CMK (cell line): ENCODE measurements at regions not wholly inside any gene's neighbourhood (a gene's known extent, or its start where the extent isn't known, plus 50 kb on each side); places are given as distances from the start of the nearest gene placed in this dataset.
"Not testable (repeated sequence)": the region's sequence is repeated elsewhere in the genome, so short reads cannot be mapped to it uniquely, and the experiment has no call there.

Experiments used
- DNase-seq: peaks from one replicate; pipeline ENCODE4 v3.0.0-alpha.2; 2010; ENCODE audit warnings: low read depth

- no peak for DNase-seq
Observed at GRCh38 chr15:56808160-56808559, 74.9 kb upstream of the ZNF280D start.

DNA sequence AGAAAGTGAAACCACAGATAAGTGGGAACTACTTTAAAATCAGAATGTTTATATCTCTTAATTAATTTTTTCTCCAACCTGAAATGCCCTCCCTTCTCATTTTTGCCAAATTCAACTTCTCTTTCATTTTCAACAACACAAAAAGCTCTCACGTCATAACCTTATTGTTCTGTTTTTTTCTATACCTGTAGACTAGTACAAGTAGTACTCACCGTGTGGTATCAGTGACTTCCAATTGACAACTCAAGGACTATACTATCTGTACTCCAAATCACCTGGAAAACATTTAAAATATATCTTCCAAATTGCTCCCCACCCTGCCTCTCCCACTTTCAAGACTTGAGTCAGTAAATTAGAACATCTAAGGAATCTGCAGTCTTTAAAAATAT lies 72.8 kb upstream of the ZNF280D start:
- no peak for DNase-seq

- no peak for DNase-seq
Observed at GRCh38 chr15:56805466-56806147, 72.3 kb upstream of the ZNF280D start.

DNA sequence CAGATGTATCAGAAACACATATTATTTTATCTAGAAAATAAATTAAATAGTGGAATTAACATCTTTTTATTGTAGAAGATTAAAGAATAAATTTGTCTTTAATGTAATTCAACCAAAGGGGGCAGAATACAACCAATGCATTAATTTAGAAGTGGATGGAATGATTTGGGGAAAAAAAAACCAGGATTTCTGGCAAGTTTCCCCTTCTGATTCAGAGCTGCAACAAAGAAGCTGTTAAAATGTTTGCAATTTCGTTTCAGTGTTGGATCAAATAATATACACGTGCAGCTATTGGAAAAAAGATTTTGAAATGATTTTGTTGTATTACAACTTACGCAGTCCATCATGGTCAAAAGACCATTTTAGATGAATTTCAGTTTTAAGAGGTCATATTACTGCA lies 71.6 kb upstream of the ZNF280D start:
- DNase-seq = no peak

GRCh38 chr15:56804279-56804678 lies 71.0 kb upstream of the ZNF280D start:
- no peak for DNase-seq

DNA sequence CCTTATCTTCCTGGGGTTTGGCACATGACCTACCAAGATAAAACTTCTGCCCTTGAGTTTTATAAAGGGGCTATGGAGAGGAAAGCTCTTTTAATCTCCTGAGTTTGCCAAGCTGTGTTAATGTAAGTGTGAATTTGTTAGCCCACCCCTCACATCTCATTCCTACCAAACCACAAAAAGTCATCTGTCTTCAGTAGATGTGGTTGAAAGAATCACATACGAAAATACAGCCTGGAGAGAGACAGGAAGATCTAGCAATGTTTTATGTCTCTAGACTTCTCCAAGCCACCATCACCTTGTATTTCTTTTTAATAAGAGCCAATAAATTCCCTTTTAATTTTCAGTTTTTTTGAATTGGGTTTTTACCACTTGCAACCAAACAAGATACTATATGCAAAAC lies 68.9 kb upstream of the ZNF280D start:
- no peak for DNase-seq

GRCh38 chr15:56798639-56799038 lies 65.3 kb upstream of the ZNF280D start:
- no peak for DNase-seq

- DNase-seq = no peak
Observed at GRCh38 chr15:56797720-56798275, 64.5 kb upstream of the ZNF280D start.

DNA sequence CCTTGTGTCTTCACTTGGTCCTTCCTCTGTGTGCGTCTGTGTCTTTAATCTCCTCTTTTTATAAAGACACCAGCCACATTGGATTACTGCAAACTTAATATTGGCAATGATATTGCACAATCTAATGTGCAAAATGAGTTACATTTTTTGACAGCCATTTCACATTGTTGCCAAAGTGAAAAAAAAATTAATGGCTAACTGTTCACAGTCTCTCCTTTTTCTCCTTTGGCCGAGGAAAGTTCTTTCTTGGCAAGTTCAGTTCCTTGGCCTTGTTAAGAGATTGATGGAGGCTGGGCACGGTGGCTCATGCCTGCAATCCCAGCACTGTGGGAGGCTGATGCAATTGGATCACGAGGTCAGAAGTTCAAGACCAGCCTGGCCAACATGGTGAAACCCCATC lies 62.2 kb upstream of the ZNF280D start:
- no peak for DNase-seq

GRCh38 chr15:56794553-56795329 lies 61.4 kb upstream of the ZNF280D start:
- no peak for DNase-seq

DNA sequence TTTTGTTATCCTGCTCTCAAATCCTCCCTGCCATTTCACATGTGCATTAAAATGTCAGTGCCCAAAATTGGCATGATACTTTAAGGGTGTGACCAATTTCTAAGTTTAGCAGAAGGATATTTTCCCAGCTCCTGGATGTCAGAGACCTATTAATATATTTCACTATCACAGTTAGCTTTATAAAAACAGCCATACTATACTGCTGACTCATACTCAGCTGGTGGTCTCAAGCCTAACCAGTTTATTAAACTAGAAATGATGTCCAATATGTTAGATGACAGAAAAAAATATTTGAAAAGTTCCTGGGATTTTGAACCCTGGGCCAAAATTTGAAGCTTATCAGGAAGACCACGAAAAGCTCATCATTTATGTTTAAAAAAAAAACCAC lies 60.9 kb upstream of the ZNF280D start:
- no peak for DNase-seq

DNA sequence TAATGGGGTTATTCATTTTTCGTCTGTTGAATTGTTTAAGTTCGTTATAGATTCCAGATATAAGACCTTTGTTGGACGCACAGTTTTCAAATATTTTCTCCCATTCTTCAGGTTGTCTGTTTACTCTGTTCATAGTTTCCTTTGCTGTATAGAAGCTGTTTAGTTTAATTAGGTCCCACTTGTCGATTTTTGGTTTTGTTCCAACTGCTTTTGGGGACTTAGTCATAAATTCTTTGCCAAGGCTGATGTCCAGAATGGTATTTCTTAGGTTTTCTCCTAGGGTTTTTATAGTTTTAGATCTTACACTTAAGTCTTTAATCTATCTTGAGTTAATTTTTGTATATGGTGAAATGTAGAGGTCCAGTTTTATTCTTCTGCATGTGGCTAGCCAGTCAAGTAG lies 58.9 kb upstream of the ZNF280D start:
- no peak for DNase-seq

DNA sequence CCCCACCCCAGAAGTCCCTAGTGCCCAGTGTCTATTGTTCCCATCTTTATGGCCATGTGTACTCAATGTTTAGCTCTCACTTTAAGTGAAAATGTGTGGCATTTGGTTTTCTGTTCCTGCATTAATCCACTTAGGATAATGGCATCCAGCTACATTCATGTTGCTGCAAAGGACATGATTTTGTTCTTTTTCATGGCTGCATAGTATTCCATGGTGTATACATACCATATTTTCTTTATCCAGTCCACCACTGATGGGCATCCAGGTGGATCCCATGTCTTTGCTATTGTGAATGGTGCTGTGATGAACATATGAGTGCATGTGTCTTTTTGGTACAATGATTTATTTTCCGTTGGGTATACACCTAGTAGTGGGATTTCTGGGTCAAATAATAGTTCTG lies 58.2 kb upstream of the ZNF280D start:
- DNase-seq = not testable (repeated sequence)

- no peak for DNase-seq
Observed at GRCh38 chr15:56788359-56788758, 55.0 kb upstream of the ZNF280D start.

- DNase-seq = no peak
Observed at GRCh38 chr15:56786966-56787365, 53.7 kb upstream of the ZNF280D start.

GRCh38 chr15:56783857-56784661 lies 50.8 kb upstream of the ZNF280D start:
- DNase-seq = no peak

- DNase-seq = no peak
Observed at GRCh38 chr15:56783156-56783856, 50.0 kb upstream of the ZNF280D start.
